CMK (cell line): ENCODE measurements at regions not wholly inside any gene's neighbourhood (a gene's known extent, or its start where the extent isn't known, plus 50 kb on each side); places are given as distances from the start of the nearest gene placed in this dataset.

Source experiments
- DNase-seq: peaks from one replicate; pipeline ENCODE4 v3.0.0-alpha.2; 2010; ENCODE audit warnings: low read depth

DNA sequence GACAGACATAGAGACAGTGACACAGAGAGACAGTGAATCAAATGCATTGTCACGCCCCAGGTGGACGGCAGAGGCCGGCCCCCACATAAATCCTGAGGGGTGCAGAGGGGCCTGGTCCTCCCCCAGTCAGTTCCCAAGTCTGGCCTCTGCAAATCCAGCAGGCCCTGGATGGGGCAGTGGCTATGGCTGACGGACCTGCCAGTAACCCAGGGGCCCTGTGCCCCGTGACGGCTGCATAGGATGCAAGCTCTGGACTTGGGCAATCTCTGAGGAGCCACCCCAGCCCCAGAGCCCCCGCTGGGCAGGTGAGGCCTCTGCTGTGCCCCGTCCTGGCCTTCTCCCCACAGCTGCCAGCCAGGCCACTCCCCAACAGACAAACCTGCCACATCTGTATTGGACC, 204.5 kb downstream of the BRD1 start:
- DNase-seq: no peak

DNA sequence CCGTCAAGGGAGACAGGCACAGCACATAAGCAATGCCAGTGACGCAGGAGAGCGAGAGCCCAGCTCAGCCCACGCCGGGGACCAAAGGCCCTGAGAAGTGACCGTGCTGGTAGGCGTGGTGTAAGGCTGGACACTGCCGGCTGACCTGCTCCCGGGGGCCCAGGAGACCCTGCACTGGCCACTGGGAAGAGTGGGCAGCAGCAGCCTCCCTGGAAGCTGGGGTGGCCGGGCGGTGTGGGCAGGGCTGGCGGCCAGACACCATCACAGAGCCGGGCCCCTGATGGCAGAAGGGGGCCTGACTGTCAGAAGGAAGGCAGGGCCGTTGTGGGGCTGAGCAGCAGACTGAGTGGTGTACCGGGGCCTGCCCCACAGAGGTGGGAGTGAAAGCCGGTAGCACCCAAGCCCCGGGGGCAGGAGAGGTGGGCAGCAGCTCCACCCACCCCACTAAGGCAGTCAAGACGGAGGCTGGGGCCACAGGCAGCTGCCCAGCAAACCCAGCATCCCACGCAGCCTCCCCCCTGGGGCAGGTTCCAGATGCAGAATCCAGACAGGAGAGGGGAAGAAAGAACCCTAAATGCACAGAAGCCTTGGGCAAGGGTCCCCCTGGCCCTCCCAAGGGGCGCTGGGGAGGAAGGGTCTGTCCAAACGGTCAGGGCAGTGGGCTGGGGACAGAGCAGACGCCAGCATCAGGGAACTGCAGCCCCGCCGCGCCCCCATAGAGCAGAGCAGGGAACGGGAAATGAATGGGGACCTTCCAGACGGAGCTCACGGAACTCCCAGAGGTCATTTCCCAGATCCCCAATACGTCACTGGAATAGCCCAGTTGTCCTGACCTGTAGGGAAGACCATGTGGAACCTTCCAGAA, 205.2 kb downstream of the BRD1 start:
- no peak for DNase-seq

DNA sequence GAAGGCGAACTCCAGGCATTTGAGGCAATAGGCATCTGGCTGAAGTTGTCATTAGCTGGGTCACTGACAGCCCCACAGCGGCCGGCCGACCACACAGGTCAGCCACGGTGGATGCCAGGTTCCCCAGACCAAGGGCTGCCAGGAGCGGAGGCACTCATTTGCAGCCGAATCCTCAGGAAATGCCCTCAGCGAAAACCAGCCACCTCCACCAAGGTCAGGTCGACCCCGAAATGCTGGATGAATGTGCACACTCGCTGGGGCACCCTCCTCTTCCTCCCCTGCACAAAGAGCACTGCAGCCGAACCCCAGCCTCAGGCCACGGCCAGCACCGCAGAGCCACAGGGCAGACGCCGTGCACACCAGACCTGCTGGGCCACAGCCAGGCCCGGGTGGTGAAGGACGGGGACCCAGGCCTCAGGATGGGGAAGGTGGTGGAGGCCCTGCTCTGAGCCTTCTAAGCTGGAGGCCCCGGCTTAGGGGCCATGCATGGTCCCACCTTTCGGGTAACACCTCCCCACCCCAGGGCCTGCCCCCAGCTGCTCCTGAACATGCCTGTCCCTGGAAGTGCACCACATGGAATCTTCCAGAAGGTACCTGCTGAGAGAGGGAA, 206.0 kb downstream of the BRD1 start:
- DNase-seq: no peak

DNA sequence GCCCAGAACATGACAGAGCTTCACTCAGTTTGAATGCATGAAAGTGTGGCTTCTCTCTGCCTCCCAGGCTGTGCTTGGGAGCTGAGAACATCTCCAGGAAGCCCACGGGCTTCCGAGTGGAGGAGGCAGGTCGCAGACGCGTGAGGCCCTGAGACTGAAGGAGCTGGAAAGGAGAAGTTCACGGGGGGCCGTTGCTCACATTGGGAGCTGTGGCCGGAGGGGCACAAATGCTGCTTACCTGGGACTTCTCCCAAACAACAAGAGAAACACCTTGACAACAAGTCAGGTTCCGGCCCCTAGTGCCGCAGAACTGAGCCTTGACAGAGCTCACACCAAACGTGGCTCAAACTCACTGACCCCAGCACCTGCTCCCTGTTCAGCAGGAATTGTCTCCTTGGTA, 207.0 kb downstream of the BRD1 start:
- DNase-seq: no peak

DNA sequence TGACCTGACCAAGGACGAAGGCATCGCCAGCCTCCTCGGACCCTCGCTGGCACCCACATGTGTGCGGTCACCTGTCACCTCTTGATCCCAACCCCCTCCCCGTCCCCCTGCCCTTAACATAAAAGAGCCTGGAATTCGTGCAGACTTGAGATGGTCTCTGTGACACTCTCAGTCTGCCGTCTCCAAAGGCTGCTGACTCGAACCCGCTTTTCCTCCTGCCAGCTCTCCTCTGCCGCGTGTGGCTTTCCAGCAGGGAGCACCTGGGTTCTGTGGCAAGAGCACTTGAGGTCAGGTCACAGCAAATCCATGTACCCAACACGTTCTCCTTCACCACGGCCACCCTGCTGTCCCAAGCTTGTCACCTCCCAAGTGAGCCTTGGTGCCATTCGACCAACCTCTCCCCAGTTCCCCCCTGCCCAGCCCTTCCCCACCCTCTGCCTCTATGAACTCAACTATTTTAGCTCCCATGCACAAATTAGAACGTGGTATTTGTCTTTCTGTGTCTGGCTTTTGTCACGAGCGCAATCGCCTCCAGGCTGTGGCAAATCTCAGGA, 207.6 kb downstream of the BRD1 start:
- DNase-seq: no peak

DNA sequence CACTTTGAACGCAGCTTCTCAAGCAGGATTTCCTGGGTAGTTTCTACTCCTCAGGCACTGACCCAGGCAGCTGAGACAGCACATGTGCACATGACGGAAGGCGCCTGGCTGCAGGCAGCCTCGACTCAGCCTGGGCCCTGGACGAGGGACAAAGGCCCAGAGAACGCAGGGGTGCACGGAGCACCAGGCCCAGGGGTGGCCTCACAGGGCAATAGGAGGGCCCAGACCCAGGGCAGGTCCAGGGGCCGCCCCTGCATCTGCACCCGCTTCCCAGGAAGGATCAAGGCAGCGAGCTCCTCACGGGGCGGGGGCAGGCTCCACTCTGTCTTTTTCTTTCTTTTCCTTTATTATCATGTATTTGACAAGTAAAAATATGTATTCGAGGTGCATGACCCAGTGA, 208.4 kb downstream of the BRD1 start:
- DNase-seq: no peak

DNA sequence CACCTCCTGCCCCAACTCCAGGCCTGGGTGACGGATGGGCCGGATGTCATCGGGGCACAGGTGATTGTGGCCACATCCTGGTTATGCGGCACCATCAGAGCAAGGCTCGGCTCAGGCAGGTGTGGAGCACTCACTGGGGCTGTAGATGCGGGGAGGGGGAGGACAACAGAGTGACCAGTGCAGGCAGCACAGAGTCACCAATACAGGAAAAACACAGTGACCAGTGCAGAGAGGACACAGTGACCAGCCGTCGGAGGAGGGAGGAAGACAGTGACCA, 209.1 kb downstream of the BRD1 start:
- DNase-seq: no peak

DNA sequence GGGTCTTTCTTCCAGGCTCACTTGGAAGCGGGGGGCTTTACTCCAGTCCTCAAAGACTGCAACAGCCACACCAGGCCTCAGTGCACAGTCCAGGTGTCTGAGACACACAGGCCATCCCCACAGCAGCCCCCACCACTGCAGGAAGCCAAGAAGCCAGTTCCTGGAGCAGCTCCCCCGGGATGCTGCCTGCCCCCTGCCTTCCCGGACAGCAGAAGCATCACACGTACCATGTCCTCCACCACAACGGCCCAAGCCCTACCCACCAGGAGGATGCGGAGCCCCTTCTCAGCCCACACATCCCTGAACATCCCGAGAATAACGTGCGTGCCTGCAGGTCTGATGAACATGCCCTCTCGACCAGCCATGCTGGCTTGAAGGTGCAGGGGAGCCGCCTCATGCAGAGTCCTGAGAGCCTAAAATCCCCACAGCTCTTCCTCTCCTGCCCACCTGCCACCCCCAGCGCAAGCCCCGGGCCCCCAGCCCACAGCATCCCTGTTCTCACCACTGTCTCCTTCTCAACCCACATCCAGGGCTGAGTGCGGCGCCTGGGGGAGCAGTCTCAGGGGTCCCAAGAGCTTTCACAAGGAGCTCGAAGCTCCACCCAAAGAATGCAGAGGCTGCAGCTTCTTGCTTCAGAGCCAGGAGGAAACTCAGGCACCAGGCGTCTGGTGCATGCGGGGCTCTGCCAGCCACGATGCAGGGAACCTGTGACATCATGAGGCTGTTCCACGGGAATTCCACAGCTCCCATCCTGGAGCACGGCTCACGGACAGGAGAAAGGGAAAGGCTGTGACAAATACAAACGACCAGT, 209.6 kb downstream of the BRD1 start:
- no peak for DNase-seq

DNA sequence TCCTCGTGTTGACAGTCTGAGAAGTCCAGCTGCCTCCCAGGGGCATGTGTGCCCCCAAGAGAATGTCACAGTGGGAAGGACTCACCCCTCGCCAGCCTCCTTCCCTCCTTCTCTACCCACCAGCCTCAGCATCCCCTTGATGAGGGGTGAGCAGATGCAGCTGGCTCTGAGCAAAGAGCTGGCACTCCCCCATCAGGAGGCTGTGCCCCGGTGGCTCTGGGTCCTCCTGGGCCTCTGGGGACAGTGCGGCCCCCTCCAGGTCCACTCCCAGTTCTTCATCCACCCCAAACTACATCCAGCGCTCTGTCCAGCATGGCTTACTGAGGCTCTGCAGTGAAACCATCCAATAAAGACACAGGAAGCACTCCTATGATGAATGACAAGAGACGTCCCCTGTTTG, 210.4 kb downstream of the BRD1 start:
- no peak for DNase-seq

DNA sequence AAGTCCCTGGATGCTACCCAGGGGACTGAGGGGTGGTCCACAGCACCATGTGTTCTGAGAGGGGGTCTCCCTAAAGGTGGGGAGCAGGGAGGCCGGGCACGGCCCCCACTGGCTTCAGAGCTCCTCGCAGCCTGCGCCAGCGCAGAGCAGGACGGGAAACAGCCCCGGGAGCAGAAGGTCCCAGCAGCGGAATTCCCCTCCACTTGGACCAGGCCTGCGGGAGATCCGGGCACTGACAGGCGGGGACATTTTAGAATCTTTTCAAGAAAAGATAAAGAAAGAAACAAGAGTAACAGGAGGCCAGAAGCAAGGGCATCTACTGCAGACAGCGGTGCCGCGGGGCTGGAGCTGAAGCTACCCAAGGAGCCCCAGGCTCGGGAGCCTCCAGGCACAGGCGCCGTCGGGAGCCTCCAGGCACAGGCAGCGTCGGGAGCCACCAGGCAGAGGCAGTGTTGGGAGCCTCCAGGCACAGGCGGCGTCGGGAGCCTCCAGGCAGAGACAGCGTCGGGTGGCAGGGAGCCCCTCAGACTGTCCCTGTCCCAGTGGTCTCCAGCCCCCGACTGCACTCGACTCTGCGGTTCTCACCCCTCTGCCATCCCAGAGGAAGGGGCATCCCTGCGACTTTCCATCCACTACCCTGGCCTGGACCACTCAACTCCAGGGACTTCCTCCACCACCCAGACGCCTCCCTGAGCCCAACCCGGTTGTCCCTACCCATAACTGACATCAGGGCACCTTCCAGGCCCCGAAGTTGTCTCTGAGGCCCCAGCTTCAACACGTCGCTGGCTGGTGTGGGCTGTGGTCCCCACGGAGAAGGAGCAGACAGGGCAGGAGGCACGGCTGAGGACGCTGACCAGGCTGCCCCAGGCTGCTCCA, 211.1 kb downstream of the BRD1 start:
- no peak for DNase-seq

DNA sequence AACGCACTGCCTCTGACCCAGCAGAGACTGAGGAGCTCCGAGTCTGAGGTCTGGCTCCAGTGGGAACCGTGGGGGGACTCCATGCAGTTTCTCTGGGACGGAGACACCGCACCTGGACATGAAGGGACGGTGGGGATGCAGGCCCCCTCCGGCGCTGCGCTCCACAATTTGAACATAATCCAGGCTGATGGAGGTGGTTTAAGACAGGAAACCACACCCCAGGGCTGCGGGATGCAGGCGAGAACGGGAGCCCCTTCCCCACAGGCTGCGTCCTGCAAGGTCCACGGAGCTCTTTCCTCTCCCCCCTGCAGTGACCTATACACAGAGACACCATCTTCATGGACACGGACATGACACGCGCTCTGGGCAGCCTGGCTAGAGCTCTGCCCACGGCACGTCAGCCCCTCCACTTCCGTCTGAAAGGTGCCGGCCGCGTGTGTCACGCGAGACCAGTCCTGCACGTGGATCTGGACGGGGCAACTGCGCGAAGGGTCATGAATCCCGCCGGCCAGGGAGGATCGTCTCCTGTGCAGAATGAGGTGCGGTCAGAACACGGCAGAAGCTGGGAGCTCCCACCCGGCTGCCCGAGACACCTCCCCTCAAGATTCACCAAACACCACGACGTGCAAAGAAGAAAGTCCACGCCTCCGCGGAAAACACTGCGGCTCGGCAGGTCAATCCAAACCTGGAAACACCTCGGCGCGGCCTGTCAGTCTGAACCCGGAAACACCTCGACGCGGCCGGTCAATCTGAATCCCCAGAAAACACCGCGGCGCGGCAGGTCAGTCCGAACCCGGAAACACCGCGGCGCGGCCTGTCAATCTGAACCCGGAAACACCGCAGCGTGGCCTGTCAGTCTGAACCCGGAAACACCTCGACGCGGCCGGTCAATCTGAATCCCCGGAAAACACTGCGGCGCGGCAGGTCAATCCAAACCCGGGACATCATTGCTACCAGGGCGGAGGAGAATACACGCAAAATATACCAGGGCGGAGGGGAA, 212.4 kb downstream of the BRD1 start:
- no peak for DNase-seq

DNA sequence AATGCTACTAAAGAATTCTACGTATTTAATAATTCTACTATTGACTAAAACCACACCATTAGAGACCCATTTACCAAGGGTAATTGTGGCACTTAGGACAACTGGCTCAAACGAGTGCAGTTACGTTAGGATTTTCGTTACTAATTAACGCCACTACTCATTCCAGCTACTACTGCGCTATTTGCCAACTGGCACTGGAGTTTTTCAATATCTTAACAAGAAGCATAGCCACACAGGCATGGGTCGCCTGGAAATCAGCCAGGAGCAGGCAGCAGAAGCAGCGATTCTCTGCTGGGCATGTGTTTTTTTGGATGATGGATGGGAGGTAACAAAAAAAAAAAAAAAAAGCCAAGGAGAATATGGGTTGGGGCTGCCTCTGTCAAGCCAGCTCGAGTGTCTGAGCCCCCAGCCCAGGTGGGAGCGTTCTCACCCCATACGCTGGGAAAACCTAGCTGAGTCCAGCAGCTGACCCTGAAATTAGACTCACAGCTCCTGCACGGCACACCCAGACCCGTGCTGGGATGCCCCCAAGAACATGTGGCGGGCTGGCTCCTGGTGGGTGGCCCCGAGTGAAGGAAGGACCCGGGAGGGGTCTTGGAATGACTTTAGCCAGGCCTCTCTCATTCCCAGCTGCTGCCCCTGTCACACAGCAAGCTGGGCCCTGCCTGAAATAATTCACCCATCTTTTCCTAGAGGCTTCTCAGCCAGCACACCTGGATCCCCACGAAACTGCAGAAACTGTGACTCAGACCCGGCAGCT, 214.0 kb downstream of the BRD1 start:
- DNase-seq: no peak

DNA sequence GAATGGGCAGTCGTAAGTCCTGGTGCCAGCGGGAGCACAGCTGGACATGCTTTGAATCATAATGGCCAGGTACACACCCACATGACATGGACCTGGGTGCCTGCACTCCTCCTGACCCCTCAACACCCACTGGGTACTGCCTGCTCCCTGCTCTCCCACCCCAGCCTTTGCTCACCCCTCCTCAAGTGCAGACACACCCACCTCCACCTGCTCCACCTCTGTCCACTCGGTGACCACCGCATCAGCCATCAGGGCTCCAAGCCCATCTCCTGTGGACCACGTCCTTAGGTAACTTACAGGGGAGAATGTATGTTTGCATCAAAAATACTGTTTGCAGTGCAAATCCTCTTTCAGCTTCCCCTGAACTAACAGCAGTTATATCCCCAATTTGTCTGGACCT, 214.6 kb downstream of the BRD1 start:
- DNase-seq: no peak

DNA sequence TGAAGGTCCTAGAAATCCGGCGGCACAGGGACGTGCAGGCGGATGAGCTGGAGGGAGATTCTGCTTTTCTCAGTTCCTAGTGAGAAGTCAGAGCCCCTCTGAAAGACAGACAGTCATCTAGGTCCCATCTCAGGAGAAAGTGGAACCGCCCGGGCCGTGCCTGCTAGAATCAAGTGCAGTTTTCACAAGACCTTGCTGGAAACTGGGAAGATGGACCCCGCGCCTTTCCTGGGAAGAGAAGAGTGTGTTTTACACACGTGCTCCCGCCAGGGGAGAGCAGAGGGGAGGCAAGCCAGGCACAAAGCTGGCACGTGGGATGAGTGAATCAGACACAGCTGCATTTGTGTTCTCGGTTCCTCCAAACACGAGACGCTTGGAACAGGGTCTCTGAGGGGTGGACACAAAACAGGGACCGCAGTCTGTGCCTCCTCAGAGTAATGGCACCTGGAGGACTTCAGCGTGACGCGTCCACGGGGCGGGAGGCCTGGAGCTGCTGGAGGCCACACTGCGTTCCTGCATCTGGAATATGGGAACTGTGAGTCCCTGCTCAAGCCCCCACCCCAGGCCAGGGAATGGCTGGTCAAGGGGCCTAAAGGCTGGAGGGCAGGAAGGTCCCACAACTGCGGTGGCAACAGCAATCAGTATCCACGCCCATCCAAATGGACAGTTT, 218.3 kb downstream of the BRD1 start:
- no peak for DNase-seq

DNA sequence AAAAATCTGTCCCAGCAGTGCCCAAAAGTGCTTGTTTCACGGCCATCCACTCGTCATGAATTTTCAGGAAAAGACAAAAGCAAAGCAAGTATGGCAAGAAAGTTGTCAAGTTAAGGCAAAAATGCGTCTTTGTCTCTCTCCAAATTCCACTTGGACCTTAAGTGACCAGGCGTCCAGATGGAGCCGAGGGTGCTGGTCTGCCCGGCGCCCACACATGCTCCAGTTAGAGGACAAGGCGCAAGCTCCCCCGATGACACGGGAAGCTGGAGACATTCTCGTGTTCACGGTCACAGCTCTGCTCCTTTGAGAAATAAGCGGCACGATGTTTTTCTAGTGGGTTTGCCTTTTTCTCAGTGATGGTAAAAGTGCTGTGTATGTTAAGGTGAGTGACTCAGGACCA, 219.0 kb downstream of the BRD1 start:
- DNase-seq: no peak

DNA sequence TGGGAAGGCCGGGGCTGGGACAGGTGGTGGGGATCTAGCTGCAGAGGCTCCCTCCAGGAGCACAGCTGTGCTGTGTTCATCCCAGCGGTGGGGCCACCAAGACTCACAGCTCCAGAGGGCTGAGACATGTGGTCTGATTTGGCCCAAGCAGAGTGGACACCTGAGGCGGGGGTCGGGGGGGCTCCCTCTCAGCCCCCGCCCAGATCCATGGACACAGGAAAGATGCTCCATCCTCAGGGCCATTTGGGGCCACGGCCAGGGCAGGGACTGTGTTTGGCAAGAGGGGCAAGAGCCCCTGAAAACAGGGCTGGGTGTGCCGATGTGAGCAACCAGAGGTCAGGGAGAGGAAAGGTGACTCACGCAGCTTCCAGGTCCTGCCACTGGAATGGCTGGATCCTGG, 219.4 kb downstream of the BRD1 start:
- no peak for DNase-seq

DNA sequence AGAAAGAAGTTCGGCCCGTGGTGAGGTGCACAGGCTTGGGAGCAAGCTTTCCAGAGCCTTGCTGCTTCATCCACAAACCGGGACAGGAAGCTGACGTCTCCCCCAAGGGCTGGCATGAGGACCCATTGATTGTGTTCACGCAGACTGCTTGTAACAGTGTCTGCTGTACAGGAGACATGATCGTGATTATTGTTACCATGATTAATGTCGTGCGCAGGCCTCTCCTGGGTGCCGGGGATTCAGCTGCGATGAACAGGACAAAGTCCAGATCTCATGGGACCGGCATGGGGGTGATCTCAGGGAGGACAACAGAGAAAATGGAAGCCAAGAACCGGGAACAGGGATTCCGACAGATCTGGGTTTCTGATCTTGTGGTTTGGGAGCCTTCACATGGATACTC, 219.9 kb downstream of the BRD1 start:
- DNase-seq: no peak

DNA sequence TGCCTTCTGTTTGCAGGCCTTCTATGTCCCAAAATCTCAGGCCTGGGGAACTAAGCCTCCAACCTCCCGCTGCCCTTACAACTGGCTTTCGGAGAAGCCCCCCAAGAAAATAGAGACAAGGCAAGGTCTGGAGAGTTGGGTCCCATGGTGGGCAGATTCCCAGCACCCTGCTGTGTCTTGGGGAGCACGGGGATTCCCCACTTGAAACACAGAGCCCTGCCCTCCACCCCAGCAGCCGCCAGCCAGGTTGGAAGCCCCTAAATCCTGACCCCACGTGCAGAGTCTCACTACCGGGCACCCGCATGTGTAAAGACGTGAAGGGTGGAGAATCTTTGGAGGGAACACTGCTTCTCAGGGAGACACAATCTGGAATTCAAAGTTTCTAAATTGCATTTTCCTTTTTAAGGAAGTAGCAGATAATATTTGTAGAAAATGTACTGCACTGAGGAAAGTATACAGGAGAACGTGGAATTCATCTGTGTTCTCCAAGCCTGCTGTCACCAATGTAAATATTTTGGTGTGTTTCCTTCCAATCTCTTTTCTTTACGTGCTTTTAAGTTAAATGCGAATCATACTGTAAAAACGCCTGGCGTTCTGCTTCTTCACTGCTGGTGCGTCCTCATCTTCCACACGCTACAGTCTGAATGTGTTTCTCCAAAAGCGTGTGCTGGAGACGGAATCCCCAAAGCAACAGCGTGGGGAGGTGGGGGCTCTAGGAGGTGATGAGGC, 220.9 kb downstream of the BRD1 start:
- DNase-seq: no peak
